WTC11 (cell line): ENCODE measurements at regions not wholly inside any gene's neighbourhood (a gene's known extent, or its start where the extent isn't known, plus 50 kb on each side); places are given as distances from the start of the nearest gene placed in this dataset.

ENCODE experiments used
- ATAC-seq: fragments of 200-7000 bp; cut with Tn5 transposase; 2 replicates; pipeline ENCODE4 v1.10.0; 2021; ENCODE audit warnings: mild to moderate bottlenecking, moderate library complexity
- CTCF ChIA-PET: fragments of 300-600 bp; sonication (Branson Sonifier 250); formaldehyde crosslinking; loops from one replicate; lab custom pipeline; 2021; ENCODE audit warnings: antibody characterized with exemption; lab: Charles Lee
- POLR2A ChIA-PET: fragments of 350-600 bp; sonication (Branson Sonifier 250); formaldehyde crosslinking; loops from one replicate; lab custom pipeline; 2021; ENCODE audit warnings: antibody characterized with exemption; lab: Charles Lee
- DNase-seq: peaks from one replicate; pipeline ENCODE4 v3.0.0; 2021; ENCODE audit warnings: low spot score
- H3K27ac Mint-ChIP-seq: 2 replicates; pipeline ENCODE4 v1.8.0; 2021; ENCODE audit warnings: mixed read lengths
- H3K27me3 Mint-ChIP-seq: 2 replicates; pipeline ENCODE4 v1.8.0; 2021; ENCODE audit warnings: low read depth, mild to moderate bottlenecking, moderate library complexity, mixed read lengths
- H3K36me3 Mint-ChIP-seq: 2 replicates; pipeline ENCODE4 v1.8.0; 2021; ENCODE audit warnings: mixed read lengths
- H3K4me1 Mint-ChIP-seq: 2 replicates; pipeline ENCODE4 v1.8.0; 2022; ENCODE audit warnings: mixed read lengths
- H3K4me3 Mint-ChIP-seq: 2 replicates; pipeline ENCODE4 v1.8.0; 2021; ENCODE audit warnings: mild to moderate bottlenecking, moderate library complexity, mixed read lengths
- H3K9me3 Mint-ChIP-seq: 2 replicates; pipeline ENCODE4 v1.8.0; 2021; ENCODE audit warnings: mixed read lengths
- ETV6 ChIP-seq: sonication (generic); formaldehyde crosslinking; IDR thresholded peaks from 2 replicates; pipeline ENCODE4 v1.8.1; 2022; ENCODE audit warnings: mild to moderate bottlenecking, missing genetic modification reagents
- MYBL2 ChIP-seq: sonication (generic); formaldehyde crosslinking; IDR thresholded peaks from 2 replicates; pipeline ENCODE4 v1.8.1; 2023; ENCODE audit warnings: mild to moderate bottlenecking, moderate library complexity, missing genetic modification reagents
- NFE2L1 ChIP-seq: sonication (generic); formaldehyde crosslinking; IDR thresholded peaks from 2 replicates; pipeline ENCODE4 v1.8.1; 2023; ENCODE audit warnings: missing genetic modification reagents
- RELA ChIP-seq: sonication (generic); formaldehyde crosslinking; IDR thresholded peaks from 2 replicates; pipeline ENCODE4 v1.8.1; 2022; ENCODE audit warnings: missing genetic modification reagents, mild to moderate bottlenecking, borderline replicate concordance
- SMAD3 ChIP-seq: sonication (generic); formaldehyde crosslinking; IDR thresholded peaks from 2 replicates; pipeline ENCODE4 v1.8.0; 2022; ENCODE audit warnings: missing genetic modification reagents, mild to moderate bottlenecking, borderline replicate concordance
- TEAD4 ChIP-seq: sonication (generic); formaldehyde crosslinking; IDR thresholded peaks from 2 replicates; pipeline ENCODE4 v1.8.0; 2022; ENCODE audit warnings: mild to moderate bottlenecking, missing genetic modification reagents
- ZNF263 ChIP-seq: sonication (generic); formaldehyde crosslinking; IDR thresholded peaks from 2 replicates; pipeline ENCODE4 v1.8.1; 2022; ENCODE audit warnings: low read depth, mild to moderate bottlenecking, moderate library complexity, missing genetic modification reagents
- ZNF317 ChIP-seq: sonication (generic); formaldehyde crosslinking; IDR thresholded peaks from 2 replicates; pipeline ENCODE4 v1.8.1; 2023; ENCODE audit warnings: low read depth, mild to moderate bottlenecking, moderate library complexity, missing genetic modification reagents, borderline replicate concordance
- TF ChIP-seq, protein P1 (sequence below): fragments of 250-450 bp; sonication (Bioruptor Pico); IDR thresholded peaks from 2 replicates; pipeline ENCODE4 v1.9.0; 2021; ENCODE audit warnings: mild to moderate bottlenecking
- TF ChIP-seq, protein P2 (sequence below): sonication (generic); formaldehyde crosslinking; IDR thresholded peaks from 2 replicates; pipeline ENCODE4 v1.8.0; 2023; ENCODE audit warnings: missing genetic modification reagents, mild to moderate bottlenecking, borderline replicate concordance
- TF ChIP-seq, protein P3 (sequence below): sonication (generic); formaldehyde crosslinking; IDR thresholded peaks from 2 replicates; pipeline ENCODE4 v1.8.0; 2022; ENCODE audit warnings: missing genetic modification reagents
- TF ChIP-seq, protein P4 (sequence below): sonication (generic); formaldehyde crosslinking; IDR thresholded peaks from 2 replicates; pipeline ENCODE4 v1.8.0; 2022; ENCODE audit warnings: mild to moderate bottlenecking, missing genetic modification reagents

DNA sequence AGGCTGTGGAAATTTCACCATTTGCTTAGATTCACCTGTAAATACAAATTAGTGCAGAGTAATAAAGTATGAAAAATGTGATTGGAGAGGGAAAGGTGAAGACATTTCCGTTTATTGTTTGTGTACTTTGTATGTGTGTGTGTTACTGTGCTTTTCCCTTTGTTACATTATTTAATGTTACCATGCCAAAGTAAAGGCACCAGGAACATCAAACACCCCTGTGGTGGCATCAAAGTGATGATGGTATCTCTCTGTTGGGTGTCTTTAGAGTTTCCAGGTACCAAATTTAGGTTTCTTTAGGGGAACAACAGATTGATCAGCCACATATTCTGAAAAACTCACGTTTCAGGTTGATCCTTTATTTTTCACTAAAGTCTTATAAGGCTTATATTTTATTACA lies 189.0 kb upstream of the FBXO33 start (continued):
- TF ChIP-seq, protein P1, sequence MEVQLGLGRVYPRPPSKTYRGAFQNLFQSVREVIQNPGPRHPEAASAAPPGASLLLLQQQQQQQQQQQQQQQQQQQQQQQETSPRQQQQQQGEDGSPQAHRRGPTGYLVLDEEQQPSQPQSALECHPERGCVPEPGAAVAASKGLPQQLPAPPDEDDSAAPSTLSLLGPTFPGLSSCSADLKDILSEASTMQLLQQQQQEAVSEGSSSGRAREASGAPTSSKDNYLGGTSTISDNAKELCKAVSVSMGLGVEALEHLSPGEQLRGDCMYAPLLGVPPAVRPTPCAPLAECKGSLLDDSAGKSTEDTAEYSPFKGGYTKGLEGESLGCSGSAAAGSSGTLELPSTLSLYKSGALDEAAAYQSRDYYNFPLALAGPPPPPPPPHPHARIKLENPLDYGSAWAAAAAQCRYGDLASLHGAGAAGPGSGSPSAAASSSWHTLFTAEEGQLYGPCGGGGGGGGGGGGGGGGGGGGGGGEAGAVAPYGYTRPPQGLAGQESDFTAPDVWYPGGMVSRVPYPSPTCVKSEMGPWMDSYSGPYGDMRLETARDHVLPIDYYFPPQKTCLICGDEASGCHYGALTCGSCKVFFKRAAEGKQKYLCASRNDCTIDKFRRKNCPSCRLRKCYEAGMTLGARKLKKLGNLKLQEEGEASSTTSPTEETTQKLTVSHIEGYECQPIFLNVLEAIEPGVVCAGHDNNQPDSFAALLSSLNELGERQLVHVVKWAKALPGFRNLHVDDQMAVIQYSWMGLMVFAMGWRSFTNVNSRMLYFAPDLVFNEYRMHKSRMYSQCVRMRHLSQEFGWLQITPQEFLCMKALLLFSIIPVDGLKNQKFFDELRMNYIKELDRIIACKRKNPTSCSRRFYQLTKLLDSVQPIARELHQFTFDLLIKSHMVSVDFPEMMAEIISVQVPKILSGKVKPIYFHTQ: no peak

DNA sequence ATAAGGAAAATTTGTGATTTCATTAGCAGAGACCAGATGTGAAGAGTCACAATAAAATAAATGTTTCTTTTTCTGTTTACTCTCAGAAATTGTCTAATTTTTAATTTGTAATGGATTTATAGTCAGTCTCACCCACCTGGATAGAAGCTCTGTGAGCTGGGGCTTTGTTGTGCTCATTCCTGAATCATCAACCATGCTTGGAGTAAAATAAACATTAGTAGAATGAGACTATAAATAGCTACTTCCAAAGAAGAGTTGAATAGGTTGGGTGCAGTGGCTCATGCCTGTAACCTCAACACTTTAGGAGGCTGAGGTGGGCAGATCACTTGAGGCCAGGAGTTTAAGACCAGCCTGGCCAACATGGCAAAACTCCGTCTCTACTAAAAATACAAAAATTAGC lies 185.3 kb upstream of the FBXO33 start:
- Mint-ChIP-seq H3K9me3 (peaks cover 12% of the 10 kb centered on the region), H3K36me3 (0 out of 2 replicates have a peak, but pooled peaks cover 4% of the 10 kb centered on the region), H3K4me1 (peaks cover 5% of the 10 kb centered on the region; the same call in 1 of the 2 replicates), H3K27me3 (no peaks in the 10 kb centered on the region), H3K4me3 (no peak overlapping the region), H3K27ac (no peak overlapping the region)
- no peak for DNase-seq
- POLR2A ChIA-PET: no interaction called here
- ATAC-seq: no peak
- CTCF ChIA-PET: no interaction called here
- TF ChIP-seq RELA (CRISPR knock-in tag): no peak
- TF ChIP-seq, protein P2, sequence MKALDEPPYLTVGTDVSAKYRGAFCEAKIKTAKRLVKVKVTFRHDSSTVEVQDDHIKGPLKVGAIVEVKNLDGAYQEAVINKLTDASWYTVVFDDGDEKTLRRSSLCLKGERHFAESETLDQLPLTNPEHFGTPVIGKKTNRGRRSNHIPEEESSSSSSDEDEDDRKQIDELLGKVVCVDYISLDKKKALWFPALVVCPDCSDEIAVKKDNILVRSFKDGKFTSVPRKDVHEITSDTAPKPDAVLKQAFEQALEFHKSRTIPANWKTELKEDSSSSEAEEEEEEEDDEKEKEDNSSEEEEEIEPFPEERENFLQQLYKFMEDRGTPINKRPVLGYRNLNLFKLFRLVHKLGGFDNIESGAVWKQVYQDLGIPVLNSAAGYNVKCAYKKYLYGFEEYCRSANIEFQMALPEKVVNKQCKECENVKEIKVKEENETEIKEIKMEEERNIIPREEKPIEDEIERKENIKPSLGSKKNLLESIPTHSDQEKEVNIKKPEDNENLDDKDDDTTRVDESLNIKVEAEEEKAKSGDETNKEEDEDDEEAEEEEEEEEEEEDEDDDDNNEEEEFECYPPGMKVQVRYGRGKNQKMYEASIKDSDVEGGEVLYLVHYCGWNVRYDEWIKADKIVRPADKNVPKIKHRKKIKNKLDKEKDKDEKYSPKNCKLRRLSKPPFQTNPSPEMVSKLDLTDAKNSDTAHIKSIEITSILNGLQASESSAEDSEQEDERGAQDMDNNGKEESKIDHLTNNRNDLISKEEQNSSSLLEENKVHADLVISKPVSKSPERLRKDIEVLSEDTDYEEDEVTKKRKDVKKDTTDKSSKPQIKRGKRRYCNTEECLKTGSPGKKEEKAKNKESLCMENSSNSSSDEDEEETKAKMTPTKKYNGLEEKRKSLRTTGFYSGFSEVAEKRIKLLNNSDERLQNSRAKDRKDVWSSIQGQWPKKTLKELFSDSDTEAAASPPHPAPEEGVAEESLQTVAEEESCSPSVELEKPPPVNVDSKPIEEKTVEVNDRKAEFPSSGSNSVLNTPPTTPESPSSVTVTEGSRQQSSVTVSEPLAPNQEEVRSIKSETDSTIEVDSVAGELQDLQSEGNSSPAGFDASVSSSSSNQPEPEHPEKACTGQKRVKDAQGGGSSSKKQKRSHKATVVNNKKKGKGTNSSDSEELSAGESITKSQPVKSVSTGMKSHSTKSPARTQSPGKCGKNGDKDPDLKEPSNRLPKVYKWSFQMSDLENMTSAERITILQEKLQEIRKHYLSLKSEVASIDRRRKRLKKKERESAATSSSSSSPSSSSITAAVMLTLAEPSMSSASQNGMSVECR (CRISPR knock-in tag): no peak
- no peak for TF ChIP-seq ZNF317 (CRISPR knock-in tag)
- no peak for TF ChIP-seq ETV6 (CRISPR knock-in tag)

DNA sequence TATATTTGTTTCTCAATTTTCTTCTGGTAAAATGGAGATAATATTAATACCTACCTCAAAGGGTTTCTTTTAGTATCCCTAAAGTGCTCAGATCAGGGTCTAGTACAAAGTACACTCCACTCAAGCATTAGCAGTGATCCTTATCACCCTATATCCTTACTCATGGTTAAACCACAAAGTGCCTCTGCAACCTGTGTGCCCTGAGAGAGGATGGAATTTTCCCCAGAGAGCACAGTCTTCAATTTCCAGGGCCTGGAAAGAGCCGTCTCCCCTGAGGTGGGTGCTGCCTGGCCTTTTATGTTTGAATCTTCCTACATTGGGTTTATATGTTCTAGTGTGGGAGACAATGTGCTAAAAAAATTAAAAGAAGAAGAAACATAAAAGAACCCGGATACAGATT lies 183.1 kb upstream of the FBXO33 start:
- H3K27me3 Mint-ChIP-seq: no peaks in the 10 kb centered on the region
- ChIA-PET CTCF (no interaction called here), POLR2A (no interaction called here)
- ATAC-seq (no peak), DNase-seq (no peak)
- H3K4me1 Mint-ChIP-seq: peaks cover 5% of the 10 kb centered on the region; the same call in 1 of the 2 replicates
- H3K9me3 Mint-ChIP-seq: peaks cover 6% of the 10 kb centered on the region
- no peak overlapping the region for H3K4me3 Mint-ChIP-seq
- TF ChIP-seq SMAD3 (CRISPR knock-in tag) (no peak), NFE2L1 (CRISPR knock-in tag) (no peak), ZNF263 (CRISPR knock-in tag) (no peak), TEAD4 (CRISPR knock-in tag) (no peak), MYBL2 (CRISPR knock-in tag) (no peak)
- TF ChIP-seq, protein P3, sequence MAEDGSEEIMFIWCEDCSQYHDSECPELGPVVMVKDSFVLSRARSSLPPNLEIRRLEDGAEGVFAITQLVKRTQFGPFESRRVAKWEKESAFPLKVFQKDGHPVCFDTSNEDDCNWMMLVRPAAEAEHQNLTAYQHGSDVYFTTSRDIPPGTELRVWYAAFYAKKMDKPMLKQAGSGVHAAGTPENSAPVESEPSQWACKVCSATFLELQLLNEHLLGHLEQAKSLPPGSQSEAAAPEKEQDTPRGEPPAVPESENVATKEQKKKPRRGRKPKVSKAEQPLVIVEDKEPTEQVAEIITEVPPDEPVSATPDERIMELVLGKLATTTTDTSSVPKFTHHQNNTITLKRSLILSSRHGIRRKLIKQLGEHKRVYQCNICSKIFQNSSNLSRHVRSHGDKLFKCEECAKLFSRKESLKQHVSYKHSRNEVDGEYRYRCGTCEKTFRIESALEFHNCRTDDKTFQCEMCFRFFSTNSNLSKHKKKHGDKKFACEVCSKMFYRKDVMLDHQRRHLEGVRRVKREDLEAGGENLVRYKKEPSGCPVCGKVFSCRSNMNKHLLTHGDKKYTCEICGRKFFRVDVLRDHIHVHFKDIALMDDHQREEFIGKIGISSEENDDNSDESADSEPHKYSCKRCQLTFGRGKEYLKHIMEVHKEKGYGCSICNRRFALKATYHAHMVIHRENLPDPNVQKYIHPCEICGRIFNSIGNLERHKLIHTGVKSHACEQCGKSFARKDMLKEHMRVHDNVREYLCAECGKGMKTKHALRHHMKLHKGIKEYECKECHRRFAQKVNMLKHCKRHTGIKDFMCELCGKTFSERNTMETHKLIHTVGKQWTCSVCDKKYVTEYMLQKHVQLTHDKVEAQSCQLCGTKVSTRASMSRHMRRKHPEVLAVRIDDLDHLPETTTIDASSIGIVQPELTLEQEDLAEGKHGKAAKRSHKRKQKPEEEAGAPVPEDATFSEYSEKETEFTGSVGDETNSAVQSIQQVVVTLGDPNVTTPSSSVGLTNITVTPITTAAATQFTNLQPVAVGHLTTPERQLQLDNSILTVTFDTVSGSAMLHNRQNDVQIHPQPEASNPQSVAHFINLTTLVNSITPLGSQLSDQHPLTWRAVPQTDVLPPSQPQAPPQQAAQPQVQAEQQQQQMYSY (CRISPR knock-in tag): no peak
- TF ChIP-seq, protein P4, sequence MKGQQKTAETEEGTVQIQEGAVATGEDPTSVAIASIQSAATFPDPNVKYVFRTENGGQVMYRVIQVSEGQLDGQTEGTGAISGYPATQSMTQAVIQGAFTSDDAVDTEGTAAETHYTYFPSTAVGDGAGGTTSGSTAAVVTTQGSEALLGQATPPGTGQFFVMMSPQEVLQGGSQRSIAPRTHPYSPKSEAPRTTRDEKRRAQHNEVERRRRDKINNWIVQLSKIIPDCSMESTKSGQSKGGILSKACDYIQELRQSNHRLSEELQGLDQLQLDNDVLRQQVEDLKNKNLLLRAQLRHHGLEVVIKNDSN: no peak
- H3K27ac Mint-ChIP-seq: no peak overlapping the region
- no peaks in the 10 kb centered on the region for H3K36me3 Mint-ChIP-seq
